ENCODE measurements at regions not wholly inside any gene's neighbourhood (a gene's known extent, or its start where the extent isn't known, plus 50 kb on each side); places are given as distances from the start of the nearest gene placed in this dataset.

DNA sequence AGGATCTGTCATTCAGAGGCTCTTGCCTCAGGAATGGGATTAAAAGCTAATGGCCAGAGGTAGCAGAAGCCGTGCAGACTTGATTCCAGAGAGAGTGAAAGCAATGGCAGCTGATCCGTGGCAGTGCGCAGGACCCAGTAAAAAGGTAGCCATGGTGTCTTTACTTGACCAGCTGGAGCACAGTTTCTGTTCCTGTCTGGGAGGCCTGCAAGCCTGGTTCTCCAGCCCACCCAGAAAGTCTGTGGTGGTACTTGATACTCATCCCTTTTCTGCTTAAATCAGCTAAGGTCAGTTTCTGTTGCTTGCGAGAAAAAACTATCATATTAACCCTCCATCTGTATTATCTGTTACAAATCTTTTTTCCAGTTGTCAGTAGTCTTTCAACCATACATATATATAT is 86.7 kb downstream of the RPS6KA4 start:
- TF ChIP-seq, protein P1, sequence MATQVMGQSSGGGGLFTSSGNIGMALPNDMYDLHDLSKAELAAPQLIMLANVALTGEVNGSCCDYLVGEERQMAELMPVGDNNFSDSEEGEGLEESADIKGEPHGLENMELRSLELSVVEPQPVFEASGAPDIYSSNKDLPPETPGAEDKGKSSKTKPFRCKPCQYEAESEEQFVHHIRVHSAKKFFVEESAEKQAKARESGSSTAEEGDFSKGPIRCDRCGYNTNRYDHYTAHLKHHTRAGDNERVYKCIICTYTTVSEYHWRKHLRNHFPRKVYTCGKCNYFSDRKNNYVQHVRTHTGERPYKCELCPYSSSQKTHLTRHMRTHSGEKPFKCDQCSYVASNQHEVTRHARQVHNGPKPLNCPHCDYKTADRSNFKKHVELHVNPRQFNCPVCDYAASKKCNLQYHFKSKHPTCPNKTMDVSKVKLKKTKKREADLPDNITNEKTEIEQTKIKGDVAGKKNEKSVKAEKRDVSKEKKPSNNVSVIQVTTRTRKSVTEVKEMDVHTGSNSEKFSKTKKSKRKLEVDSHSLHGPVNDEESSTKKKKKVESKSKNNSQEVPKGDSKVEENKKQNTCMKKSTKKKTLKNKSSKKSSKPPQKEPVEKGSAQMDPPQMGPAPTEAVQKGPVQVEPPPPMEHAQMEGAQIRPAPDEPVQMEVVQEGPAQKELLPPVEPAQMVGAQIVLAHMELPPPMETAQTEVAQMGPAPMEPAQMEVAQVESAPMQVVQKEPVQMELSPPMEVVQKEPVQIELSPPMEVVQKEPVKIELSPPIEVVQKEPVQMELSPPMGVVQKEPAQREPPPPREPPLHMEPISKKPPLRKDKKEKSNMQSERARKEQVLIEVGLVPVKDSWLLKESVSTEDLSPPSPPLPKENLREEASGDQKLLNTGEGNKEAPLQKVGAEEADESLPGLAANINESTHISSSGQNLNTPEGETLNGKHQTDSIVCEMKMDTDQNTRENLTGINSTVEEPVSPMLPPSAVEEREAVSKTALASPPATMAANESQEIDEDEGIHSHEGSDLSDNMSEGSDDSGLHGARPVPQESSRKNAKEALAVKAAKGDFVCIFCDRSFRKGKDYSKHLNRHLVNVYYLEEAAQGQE (IDR thresholded peaks at IDR 0.05; ENCODE audit: insufficient read depth in 1 of 2, low read depth in 2 of 2, low read length in 2 of 2), result no peak
- TF ChIP-seq SIN3A (IDR thresholded peaks at IDR 0.05; ENCODE audit: borderline replicate concordance, insufficient read depth, low read length), result no peak
- no peak for TF ChIP-seq FOXP2 (optimal IDR thresholded peaks at IDR 0.05; ENCODE audit: borderline replicate concordance, extremely low read depth, extremely low read length, insufficient read depth)
- TF ChIP-seq POLR2AphosphoS5 (IDR thresholded peaks at IDR 0.05; ENCODE audit: low read depth, low read length), result no peak
- no peak for TF ChIP-seq TAF1 (IDR thresholded peaks at IDR 0.05; ENCODE audit: borderline replicate concordance, insufficient read depth, low read length)

DNA sequence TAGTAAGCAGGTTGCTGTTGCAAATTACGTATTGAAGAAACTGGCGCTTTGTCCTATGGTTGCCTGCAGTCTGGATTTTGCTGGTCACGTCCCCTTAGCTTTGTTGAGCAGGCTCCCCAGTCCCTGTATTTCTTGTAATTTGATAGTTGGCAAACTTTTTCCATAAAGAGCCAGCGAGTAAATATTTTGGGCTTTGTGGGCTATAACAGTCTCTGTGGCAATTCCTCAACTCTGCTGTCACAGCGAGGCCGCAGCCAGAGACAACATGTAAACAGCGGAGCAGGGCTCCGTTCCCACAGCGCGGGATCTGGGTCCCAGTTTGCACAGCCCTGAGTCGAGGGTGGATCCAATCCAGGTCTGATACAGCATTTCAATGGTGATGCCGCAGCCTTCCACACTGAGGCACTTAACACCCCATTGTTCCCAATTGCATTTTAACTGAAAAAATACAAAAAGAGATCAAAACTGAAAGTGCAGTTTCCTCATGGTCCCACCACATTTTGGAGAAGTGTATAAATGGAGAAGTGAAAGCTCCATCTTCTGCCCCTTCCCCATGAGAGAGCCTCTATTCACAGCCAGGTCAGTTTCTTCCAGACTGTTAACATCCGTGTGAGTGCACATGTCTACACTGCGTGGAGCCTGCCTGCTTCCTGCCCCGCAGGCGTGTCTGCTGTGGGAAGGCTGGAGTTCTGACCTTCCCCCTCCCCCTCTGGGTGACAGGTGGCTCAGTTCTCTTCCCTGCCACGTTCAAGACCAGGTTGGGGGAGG is 89.1 kb downstream of the RPS6KA4 start:
- TF ChIP-seq, protein P1 (IDR thresholded peaks at IDR 0.05; ENCODE audit: insufficient read depth in 1 of 2, low read depth in 2 of 2, low read length in 2 of 2), result no peak
- TF ChIP-seq TAF1 (IDR thresholded peaks at IDR 0.05; ENCODE audit: borderline replicate concordance, insufficient read depth, low read length), result no peak
- no peak for TF ChIP-seq FOXP2 (optimal IDR thresholded peaks at IDR 0.05; ENCODE audit: borderline replicate concordance, extremely low read depth, extremely low read length, insufficient read depth)
- no peak for TF ChIP-seq POLR2AphosphoS5 (IDR thresholded peaks at IDR 0.05; ENCODE audit: low read depth, low read length)
- no peak for TF ChIP-seq SIN3A (IDR thresholded peaks at IDR 0.05; ENCODE audit: borderline replicate concordance, insufficient read depth, low read length)

DNA sequence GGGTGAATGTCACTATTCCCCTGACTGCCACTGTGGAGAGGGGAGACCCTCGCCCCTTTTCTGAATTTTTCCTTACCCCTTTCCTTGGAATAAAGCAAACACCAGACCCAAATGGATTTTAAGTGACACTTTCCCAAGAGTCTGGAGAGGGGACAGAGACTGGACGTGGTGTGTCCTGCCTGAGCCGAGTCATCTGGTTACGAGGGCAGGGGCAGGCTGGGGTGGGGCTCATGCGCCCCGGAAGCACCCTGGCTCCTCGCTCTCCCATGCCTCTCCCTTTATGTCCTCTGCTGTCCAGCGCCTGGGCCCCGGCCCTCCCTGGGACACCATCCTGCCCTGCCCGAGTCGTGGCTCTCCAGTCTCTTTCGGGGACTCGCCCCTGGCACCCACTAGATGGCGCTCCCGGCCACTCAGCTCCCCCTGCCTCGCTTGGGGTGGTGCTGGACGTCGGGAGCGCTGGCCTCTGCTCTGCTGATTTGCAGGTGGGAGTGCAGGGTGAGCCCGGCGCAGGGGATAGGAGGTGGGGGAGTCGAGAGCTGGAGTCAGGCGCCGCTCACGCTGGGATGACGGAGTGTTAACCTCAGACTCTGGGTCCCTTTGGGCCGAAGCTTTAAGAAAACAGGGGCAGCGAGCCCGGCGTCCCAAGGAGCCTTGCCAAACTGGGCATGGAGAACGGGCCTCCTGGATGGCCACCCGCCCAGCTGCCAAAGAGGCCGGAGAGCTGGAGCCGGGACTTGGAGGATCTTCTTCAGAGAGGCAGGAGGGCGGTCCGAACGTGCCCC is 89.8 kb downstream of the RPS6KA4 start:
- TF ChIP-seq, protein P1 (IDR thresholded peaks at IDR 0.05; ENCODE audit: insufficient read depth in 1 of 2, low read depth in 2 of 2, low read length in 2 of 2), result peak in 1 of 2 experiments; percentile 50; a peak in 1 of 4 replicates
- TF ChIP-seq POLR2AphosphoS5 (IDR thresholded peaks at IDR 0.05; ENCODE audit: low read depth, low read length), result no peak
- TF ChIP-seq SIN3A (IDR thresholded peaks at IDR 0.05; ENCODE audit: borderline replicate concordance, insufficient read depth, low read length), result no peak
- peak; percentile 70 for TF ChIP-seq FOXP2 (optimal IDR thresholded peaks at IDR 0.05; ENCODE audit: borderline replicate concordance, extremely low read depth, extremely low read length, insufficient read depth)

DNA sequence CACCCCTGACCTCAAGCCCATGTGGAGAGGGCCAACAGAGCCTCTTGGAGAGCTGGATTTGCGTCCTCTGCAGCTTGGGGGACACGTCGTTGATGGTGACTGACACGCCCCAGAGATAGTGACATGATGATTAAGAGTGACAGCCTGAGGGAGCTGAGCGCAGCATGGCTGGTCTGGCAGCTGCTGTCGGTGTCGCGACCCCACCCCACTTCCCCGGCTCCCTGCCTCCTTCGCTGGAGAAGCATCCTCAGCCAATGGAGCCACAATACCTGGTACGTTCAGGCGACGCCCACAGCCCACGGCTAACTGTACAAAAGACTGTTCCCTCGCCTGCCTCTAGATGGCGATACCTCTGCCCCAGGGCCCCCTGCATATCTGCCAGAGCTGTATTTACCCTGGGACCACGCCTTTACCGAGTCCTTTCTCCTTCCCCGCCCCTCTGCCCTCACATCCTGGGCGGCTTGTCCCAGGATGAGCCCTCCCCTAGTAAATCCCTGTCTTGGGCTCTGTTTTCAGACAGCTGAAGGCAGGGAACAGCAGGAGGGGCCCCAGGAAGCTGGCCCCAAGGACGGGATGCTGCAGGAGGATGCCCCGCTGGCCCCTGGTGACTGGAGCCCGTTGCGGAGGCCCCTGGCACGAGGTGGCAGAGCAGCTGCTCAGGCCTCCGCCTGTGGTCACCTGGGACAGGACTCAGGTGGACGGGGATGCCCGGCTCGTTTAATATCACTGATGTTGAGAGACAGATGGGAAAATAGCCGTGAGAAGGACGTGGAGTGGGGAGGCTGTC is 90.6 kb downstream of the RPS6KA4 start:
- TF ChIP-seq SIN3A (IDR thresholded peaks at IDR 0.05; ENCODE audit: borderline replicate concordance, insufficient read depth, low read length) (no peak), TAF1 (IDR thresholded peaks at IDR 0.05; ENCODE audit: borderline replicate concordance, insufficient read depth, low read length) (no peak), POLR2AphosphoS5 (IDR thresholded peaks at IDR 0.05; ENCODE audit: low read depth, low read length) (no peak), FOXP2 (optimal IDR thresholded peaks at IDR 0.05; ENCODE audit: borderline replicate concordance, extremely low read depth, extremely low read length, insufficient read depth) (no peak)
- TF ChIP-seq, protein P1 (IDR thresholded peaks at IDR 0.05; ENCODE audit: insufficient read depth in 1 of 2, low read depth in 2 of 2, low read length in 2 of 2), result no peak
